ENCODE measurements at regions not wholly inside any gene's neighbourhood (a gene's known extent, or its start where the extent isn't known, plus 50 kb on each side); places are given as distances from the start of the nearest gene placed in this dataset.
"Not testable (repeated sequence)": the region's sequence is repeated elsewhere in the genome, so short reads cannot be mapped to it uniquely, and the experiment has no call there.

DNA sequence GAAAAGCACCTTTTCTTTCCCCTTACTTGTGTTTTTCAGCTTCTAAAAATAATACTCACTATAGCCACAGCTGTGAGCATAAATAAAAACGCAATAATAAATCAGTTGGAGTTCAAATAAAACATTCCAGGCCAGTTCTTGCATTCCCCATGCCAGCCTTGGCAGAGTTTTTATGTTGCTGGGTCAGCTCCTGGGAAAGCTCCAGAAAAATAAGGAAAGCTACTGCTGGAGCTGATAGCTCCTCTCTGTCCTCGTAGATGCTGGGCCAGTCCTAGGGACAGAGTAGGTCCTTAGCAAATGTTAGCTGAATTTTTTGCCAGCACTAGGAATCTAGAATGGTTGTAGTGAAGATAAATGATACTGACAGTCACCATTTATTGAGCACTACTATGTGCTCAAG, 389.0 kb upstream of the SYNCRIP start:
- no peak for DNase-seq (ENCODE audit: low spot score)
- H3K4me3 ChIP-seq: no peak overlapping the region
- no peaks in the 10 kb centered on the region for H3K36me3 ChIP-seq
- peaks cover 0 to 16% of the 10 kb centered on the region in 2 donors for H3K4me1 ChIP-seq (ENCODE audit: control insufficient read depth in 1 of 2, low read depth in 2 of 2)
- no peaks in the 10 kb centered on the region for H3K9me3 ChIP-seq
- peak overlapping the region in 1 of 2 donors; percentile 14 for H3K27ac ChIP-seq
- H3K27me3 ChIP-seq (replicated peaks; ENCODE audit: insufficient read depth): no peaks in the 10 kb centered on the region
- TF ChIP-seq, protein P1, sequence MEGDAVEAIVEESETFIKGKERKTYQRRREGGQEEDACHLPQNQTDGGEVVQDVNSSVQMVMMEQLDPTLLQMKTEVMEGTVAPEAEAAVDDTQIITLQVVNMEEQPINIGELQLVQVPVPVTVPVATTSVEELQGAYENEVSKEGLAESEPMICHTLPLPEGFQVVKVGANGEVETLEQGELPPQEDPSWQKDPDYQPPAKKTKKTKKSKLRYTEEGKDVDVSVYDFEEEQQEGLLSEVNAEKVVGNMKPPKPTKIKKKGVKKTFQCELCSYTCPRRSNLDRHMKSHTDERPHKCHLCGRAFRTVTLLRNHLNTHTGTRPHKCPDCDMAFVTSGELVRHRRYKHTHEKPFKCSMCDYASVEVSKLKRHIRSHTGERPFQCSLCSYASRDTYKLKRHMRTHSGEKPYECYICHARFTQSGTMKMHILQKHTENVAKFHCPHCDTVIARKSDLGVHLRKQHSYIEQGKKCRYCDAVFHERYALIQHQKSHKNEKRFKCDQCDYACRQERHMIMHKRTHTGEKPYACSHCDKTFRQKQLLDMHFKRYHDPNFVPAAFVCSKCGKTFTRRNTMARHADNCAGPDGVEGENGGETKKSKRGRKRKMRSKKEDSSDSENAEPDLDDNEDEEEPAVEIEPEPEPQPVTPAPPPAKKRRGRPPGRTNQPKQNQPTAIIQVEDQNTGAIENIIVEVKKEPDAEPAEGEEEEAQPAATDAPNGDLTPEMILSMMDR (IDR thresholded peaks at IDR 0.05): no peak
- ATAC-seq (ENCODE audit: insufficient number of reproducible peaks, low FRiP score, low read depth): peak; percentile 74

DNA sequence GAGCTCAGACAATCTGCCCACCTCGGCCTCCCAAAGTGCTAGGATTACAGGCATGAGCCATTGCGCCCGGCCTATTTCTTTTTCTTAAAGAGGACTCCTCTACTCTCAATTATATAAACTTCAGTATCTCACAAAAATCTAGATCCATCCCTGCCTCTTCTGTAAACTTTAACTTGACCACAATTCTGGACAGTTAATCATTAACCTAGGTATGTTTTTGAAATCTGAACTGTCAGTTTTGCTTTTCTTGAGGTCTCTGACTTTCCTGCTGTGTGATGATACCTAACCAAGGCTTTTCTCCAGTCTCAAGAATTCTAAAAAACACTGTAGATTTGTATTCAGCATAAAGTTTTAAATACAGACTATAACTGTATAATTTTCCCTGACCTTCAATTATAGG, 388.2 kb upstream of the SYNCRIP start:
- no peak for ATAC-seq (ENCODE audit: insufficient number of reproducible peaks, low FRiP score, low read depth)

DNA sequence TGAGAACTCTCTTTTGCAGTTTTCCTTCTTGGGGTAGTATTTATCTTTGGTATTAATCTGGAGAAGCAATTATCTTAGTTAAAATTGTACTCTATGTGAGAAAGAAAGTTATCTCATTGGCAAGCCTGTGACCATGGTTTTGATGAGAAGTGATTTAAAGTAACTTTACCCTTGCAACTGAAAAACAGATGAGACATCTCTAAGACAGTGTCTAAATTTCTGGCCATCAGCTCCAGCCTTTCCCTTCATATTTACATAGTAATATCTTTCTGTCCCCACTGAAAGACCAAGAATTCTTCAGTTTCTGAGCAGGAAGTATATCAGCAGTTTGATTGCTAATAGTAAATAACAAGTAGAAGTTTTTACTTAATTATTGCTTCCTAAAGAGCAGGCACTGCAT, 386.1 kb upstream of the SYNCRIP start:
- Histone ChIP-seq H3K36me3 (no peaks in the 10 kb centered on the region), H3K27ac (no peak overlapping the region), H3K9me3 (no peaks in the 10 kb centered on the region), H3K27me3 (replicated peaks; ENCODE audit: insufficient read depth) (no peaks in the 10 kb centered on the region), H3K4me3 (no peak overlapping the region), H3K4me1 (ENCODE audit: control insufficient read depth in 1 of 2, low read depth in 2 of 2) (peaks cover 0 to 16% of the 10 kb centered on the region in 2 donors)
- TF ChIP-seq, protein P1 (IDR thresholded peaks at IDR 0.05): no peak
- ATAC-seq (ENCODE audit: insufficient number of reproducible peaks, low FRiP score, low read depth) (no peak), DNase-seq (ENCODE audit: low spot score) (no peak)

More for the DNA sequence above, 388.2 kb upstream of the SYNCRIP start:
- H3K9me3 ChIP-seq: no peaks in the 10 kb centered on the region
- TF ChIP-seq, protein P1 (IDR thresholded peaks at IDR 0.05): no peak
- no peak overlapping the region for H3K4me3 ChIP-seq
- H3K27ac ChIP-seq: no peak overlapping the region
- H3K36me3 ChIP-seq: no peaks in the 10 kb centered on the region
- peaks cover 0 to 16% of the 10 kb centered on the region in 2 donors for H3K4me1 ChIP-seq (ENCODE audit: control insufficient read depth in 1 of 2, low read depth in 2 of 2)
- H3K27me3 ChIP-seq (replicated peaks; ENCODE audit: insufficient read depth): no peaks in the 10 kb centered on the region
- DNase-seq (ENCODE audit: low spot score): no peak

DNA sequence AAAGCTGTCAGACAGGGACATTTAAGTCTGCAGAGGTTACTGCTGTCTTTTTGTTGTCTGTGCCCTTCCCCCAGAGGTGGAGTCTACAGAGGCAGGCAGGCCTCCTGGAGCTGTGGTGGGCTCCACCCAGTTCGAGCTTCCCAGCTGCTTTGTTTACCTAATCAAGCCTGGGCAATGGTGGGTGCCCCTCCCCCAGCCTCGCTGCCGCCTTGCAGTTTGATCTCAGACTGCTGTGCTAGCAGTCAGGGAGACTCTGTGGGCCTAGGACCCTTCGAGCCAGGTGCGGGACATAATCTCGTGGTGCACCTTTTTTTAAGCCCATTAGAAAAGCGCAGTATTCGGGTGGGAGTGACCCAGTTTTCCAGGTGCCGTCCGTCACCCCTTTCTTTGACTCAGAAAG, 384.2 kb upstream of the SYNCRIP start:
- H3K36me3 ChIP-seq; ATAC-seq (ENCODE audit: insufficient number of reproducible peaks, low FRiP score, low read depth); DNase-seq (ENCODE audit: low spot score); H3K27ac ChIP-seq; H3K9me3 ChIP-seq; H3K27me3 ChIP-seq (replicated peaks; ENCODE audit: insufficient read depth); H3K4me3 ChIP-seq: not testable (repeated sequence)
- peaks cover 0 to 10% of the 10 kb centered on the region in 2 donors for H3K4me1 ChIP-seq (ENCODE audit: control insufficient read depth in 1 of 2, low read depth in 2 of 2)

DNA sequence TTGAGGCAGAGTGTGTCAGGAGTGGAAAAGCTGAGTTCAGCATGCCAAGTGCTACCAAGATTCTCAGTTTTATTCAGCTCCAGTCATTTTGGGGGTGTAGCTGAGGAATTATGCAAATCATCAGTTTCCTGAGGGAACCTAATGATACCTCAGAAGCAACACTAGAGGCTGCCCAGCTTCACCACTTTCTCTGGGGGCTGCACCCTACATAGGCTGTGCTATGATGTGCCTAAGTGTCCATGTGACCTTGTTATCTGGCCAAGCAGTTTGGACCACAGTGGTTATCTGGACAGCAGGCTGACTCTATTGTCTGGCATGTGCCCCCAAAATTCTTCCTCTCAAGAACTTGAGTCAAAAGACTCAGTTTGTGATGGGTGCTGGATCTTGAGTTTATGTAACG, 374.6 kb upstream of the SYNCRIP start:
- TF ChIP-seq, protein P1 (IDR thresholded peaks at IDR 0.05): no peak
- Histone ChIP-seq H3K27me3 (replicated peaks; ENCODE audit: insufficient read depth) (no peaks in the 10 kb centered on the region), H3K36me3 (no peaks in the 10 kb centered on the region), H3K4me3 (no peak overlapping the region), H3K4me1 (ENCODE audit: control insufficient read depth in 1 of 2, low read depth in 2 of 2) (no peaks in the 10 kb centered on the region), H3K27ac (no peak overlapping the region), H3K9me3 (no peaks in the 10 kb centered on the region)
- DNase-seq (ENCODE audit: low spot score) (no peak), ATAC-seq (ENCODE audit: insufficient number of reproducible peaks, low FRiP score, low read depth) (no peak)

DNA sequence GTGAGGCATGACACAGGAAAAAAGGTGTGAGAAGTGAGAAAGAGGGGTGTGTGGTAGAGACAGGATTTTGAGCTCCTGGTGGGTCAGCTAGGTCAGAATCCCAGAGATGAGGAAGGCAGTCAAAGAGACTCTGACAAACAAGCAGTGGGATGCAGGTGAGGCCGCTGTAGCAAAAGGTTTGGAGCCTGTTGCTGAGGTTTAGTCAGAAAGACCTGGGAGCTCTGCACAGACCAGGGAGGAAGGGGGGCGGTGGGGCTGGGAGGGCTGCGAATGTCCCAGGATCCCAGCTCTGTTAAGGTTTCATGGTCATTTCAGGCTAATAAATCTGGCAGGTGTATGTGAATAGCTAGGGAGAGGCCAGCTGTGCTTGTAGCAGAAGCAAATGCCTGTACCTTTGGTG, 373.9 kb upstream of the SYNCRIP start:
- Histone ChIP-seq H3K36me3 (no peaks in the 10 kb centered on the region), H3K4me3 (no peak overlapping the region), H3K4me1 (ENCODE audit: control insufficient read depth in 1 of 2, low read depth in 2 of 2) (no peaks in the 10 kb centered on the region), H3K27me3 (replicated peaks; ENCODE audit: insufficient read depth) (no peaks in the 10 kb centered on the region), H3K9me3 (no peaks in the 10 kb centered on the region), H3K27ac (no peak overlapping the region)
- TF ChIP-seq, protein P1 (IDR thresholded peaks at IDR 0.05): no peak
- no peak for DNase-seq (ENCODE audit: low spot score)
- ATAC-seq (ENCODE audit: insufficient number of reproducible peaks, low FRiP score, low read depth): no peak

Data from thoracic aorta (tissue), 2 donors.